ENCODE measurements at regions not wholly inside any gene's neighbourhood (a gene's known extent, or its start where the extent isn't known, plus 50 kb on each side); places are given as distances from the start of the nearest gene placed in this dataset.

GRCh38 chr20:22511943-22512910 is 72.1 kb downstream of the FOXA2 start:
- DNase-seq (ENCODE audit: low read depth), result no peak
- H3K4me3 ChIP-seq (ENCODE audit: low read length), result no peak overlapping the region
- no peak for TF ChIP-seq CTCF (conservative IDR thresholded peaks at IDR 0.05; ENCODE audit: low read length)

GRCh38 chr20:22509843-22510147 is 74.6 kb downstream of the FOXA2 start:
- DNase-seq (ENCODE audit: low read depth), result no peak
- no peak overlapping the region for H3K4me3 ChIP-seq (ENCODE audit: low read length)
- no peak for TF ChIP-seq CTCF (conservative IDR thresholded peaks at IDR 0.05; ENCODE audit: low read length)

GRCh38 chr20:22509090-22509842 is 75.1 kb downstream of the FOXA2 start:
- DNase-seq (ENCODE audit: low read depth), result no peak

GRCh38 chr20:22508426-22508825 is 75.9 kb downstream of the FOXA2 start:
- no peak overlapping the region for H3K4me3 ChIP-seq (ENCODE audit: low read length)
- no peak for TF ChIP-seq CTCF (conservative IDR thresholded peaks at IDR 0.05; ENCODE audit: low read length)
- no peak for DNase-seq (ENCODE audit: low read depth)

More at GRCh38 chr20:22509090-22509842, 75.1 kb downstream of the FOXA2 start:
- no peak overlapping the region for H3K4me3 ChIP-seq (ENCODE audit: low read length)
- no peak for TF ChIP-seq CTCF (conservative IDR thresholded peaks at IDR 0.05; ENCODE audit: low read length)

- H3K4me3 ChIP-seq (ENCODE audit: low read length), result no peak overlapping the region
- no peak for TF ChIP-seq CTCF (conservative IDR thresholded peaks at IDR 0.05; ENCODE audit: low read length)
- no peak for DNase-seq (ENCODE audit: low read depth)
Observed at GRCh38 chr20:22507240-22507961, 77.0 kb downstream of the FOXA2 start.

- TF ChIP-seq CTCF (conservative IDR thresholded peaks at IDR 0.05; ENCODE audit: low read length), result no peak
- no peak for DNase-seq (ENCODE audit: low read depth)
- no peak overlapping the region for H3K4me3 ChIP-seq (ENCODE audit: low read length)
Observed at GRCh38 chr20:22506827-22507226, 77.5 kb downstream of the FOXA2 start.
